ENCODE measurements at regions not wholly inside any gene's neighbourhood (a gene's known extent, or its start where the extent isn't known, plus 50 kb on each side); places are given as distances from the start of the nearest gene placed in this dataset.

DNA sequence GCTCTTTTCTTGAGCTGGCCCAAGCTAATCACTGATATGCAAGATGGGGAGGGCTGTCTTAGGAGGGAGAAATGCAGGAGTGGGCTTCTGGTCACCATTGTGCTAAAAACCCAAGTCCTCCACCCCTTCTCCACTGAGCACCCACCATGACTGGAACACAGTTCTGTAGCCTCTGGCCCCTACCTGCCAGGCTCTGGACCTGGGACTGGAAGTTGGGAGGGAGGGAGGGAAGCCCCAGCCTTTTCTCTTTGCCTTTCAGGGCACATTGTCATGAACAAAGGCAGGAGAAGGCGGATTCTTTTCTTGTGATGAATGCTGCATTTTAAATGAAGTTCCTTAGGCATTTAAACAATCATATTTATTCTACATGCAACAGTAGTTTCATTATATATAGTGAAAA is 559.1 kb upstream of the TRPC7 start:
- H3K36me3 ChIP-seq (ENCODE audit: control insufficient read depth, insufficient read depth, low read length) = no peaks in the 10 kb centered on the region
- no peak for DNase-seq (ENCODE audit: low read depth)
- H3K4me3 ChIP-seq (ENCODE audit: low read depth, low read length) = no peak overlapping the region
- TF ChIP-seq, protein P1, sequence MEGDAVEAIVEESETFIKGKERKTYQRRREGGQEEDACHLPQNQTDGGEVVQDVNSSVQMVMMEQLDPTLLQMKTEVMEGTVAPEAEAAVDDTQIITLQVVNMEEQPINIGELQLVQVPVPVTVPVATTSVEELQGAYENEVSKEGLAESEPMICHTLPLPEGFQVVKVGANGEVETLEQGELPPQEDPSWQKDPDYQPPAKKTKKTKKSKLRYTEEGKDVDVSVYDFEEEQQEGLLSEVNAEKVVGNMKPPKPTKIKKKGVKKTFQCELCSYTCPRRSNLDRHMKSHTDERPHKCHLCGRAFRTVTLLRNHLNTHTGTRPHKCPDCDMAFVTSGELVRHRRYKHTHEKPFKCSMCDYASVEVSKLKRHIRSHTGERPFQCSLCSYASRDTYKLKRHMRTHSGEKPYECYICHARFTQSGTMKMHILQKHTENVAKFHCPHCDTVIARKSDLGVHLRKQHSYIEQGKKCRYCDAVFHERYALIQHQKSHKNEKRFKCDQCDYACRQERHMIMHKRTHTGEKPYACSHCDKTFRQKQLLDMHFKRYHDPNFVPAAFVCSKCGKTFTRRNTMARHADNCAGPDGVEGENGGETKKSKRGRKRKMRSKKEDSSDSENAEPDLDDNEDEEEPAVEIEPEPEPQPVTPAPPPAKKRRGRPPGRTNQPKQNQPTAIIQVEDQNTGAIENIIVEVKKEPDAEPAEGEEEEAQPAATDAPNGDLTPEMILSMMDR (IDR thresholded peaks at IDR 0.05; ENCODE audit: insufficient read depth, low read length, poor library complexity, severe bottlenecking) = no peak
- no peaks in the 10 kb centered on the region for H3K27me3 ChIP-seq (ENCODE audit: control insufficient read depth, insufficient read depth, low read length)

DNA sequence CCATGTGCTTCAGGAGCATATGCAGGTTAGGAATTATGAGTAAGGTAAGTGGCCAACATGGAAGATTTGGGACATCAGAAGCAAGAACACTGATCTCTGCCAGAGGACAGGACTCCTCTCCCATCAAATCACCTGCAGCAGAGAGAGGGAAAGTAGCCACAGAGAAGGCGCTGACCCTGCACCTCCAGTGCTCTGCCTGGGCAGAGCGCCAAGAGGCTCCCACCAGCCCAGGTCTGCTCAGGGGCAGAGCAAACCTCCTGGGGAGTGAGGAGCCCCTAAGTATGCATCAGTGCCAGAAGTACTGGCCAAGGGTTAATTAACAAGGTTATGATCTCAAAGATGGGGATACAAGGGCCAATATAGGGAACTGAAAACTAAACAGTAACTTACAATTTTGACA is 545.3 kb upstream of the TRPC7 start:
- Histone ChIP-seq H3K27me3 (ENCODE audit: control insufficient read depth, insufficient read depth, low read length) (no peaks in the 10 kb centered on the region), H3K36me3 (ENCODE audit: control insufficient read depth, insufficient read depth, low read length) (no peaks in the 10 kb centered on the region), H3K4me3 (ENCODE audit: low read depth, low read length) (no peak overlapping the region)
- TF ChIP-seq, protein P1 (IDR thresholded peaks at IDR 0.05; ENCODE audit: insufficient read depth, low read length, poor library complexity, severe bottlenecking) = no peak
- DNase-seq (ENCODE audit: low read depth) = no peak

DNA sequence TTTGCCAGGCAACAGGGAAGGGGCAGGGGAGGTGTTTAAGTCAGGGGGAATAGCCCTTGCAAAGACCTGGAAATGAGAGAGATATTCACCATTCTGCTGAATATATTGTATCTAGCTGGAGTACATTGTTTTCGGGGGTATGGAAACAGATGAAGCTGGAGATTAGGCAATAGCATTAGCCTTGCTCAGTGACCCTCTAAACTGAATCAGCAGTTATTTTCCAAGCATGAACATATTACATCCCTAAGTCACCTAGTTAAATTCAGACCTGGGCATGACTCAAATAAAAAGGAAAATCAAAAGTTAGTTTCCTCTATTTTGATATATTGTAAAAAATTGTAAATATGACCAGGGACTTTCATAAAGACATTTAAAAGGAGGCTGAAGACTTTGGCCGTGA is 544.6 kb upstream of the TRPC7 start:
- Histone ChIP-seq H3K27me3 (ENCODE audit: control insufficient read depth, insufficient read depth, low read length) (no peaks in the 10 kb centered on the region), H3K4me3 (ENCODE audit: low read depth, low read length) (no peak overlapping the region), H3K36me3 (ENCODE audit: control insufficient read depth, insufficient read depth, low read length) (no peaks in the 10 kb centered on the region)
- TF ChIP-seq, protein P1 (IDR thresholded peaks at IDR 0.05; ENCODE audit: insufficient read depth, low read length, poor library complexity, severe bottlenecking) = no peak
- peak; percentile 18 for DNase-seq (ENCODE audit: low read depth)

DNA sequence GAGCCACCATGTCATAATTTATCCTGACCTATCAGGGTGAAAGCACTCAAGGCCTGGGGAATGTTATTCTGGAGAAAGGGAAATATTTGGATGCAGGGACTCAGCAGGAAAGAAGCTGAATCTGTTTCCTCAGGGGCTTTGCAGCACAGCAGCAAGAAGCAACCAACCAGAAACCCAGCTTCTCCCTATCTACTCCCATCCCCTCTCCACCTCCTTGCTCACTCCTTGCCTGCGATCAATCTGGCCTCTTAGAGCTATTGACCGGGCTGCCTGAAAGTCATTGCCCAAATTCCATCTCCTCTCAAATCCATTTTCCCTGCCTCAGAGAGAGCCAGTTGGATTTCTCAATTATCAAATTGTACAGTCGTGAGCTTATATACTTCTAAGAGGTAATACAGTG is 542.0 kb upstream of the TRPC7 start:
- no peaks in the 10 kb centered on the region for H3K36me3 ChIP-seq (ENCODE audit: control insufficient read depth, insufficient read depth, low read length)
- DNase-seq (ENCODE audit: low read depth) = no peak
- TF ChIP-seq, protein P1 (IDR thresholded peaks at IDR 0.05; ENCODE audit: insufficient read depth, low read length, poor library complexity, severe bottlenecking) = no peak
- no peak overlapping the region for H3K4me3 ChIP-seq (ENCODE audit: low read depth, low read length)
- no peaks in the 10 kb centered on the region for H3K27me3 ChIP-seq (ENCODE audit: control insufficient read depth, insufficient read depth, low read length)

DNA sequence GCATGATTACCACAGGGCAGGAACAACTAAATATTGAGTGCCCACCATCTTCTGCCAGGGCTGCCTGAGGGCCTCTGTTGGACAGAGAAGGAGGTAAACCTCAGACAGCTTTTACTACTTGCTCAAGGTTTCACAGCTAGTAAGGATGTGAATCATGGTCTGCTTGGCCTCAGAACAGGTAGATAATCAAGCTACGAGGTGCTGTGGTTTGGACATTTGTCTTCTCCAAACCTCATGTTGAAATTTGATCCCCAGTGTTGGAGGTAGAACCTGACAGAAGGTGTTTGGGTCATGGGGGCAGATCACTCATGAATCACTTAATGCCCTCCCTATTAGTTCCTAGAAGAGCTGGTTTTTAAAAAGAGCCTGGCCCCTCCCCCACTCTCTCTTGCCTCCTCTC is 541.2 kb upstream of the TRPC7 start:
- peak; percentile 2 for DNase-seq (ENCODE audit: low read depth)
- Histone ChIP-seq H3K4me3 (ENCODE audit: low read depth, low read length) (no peak overlapping the region), H3K36me3 (ENCODE audit: control insufficient read depth, insufficient read depth, low read length) (no peaks in the 10 kb centered on the region), H3K27me3 (ENCODE audit: control insufficient read depth, insufficient read depth, low read length) (no peaks in the 10 kb centered on the region)
- TF ChIP-seq, protein P1 (IDR thresholded peaks at IDR 0.05; ENCODE audit: insufficient read depth, low read length, poor library complexity, severe bottlenecking) = peak; percentile 2

DNA sequence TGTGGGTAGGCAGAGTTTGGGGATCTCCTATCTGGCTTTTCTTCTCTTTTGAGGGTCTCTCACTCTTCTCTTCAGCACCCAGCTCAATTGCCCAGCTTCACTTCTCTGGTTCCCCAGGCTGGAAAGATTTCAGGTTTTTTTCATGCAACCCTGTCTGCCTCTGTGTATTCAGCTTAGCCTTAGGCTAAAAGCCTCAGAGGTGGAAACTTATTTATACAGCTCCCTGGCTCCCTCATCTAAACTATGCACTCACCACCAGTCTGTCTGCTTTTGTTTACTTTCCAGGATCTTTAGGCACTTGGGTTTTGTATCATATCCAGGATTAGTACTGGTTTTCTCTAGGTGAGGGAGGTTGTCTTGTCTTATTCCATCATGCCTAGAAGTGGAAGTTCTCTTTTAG is 540.2 kb upstream of the TRPC7 start:
- Histone ChIP-seq H3K36me3 (ENCODE audit: control insufficient read depth, insufficient read depth, low read length) (no peaks in the 10 kb centered on the region), H3K4me3 (ENCODE audit: low read depth, low read length) (no peak overlapping the region), H3K27me3 (ENCODE audit: control insufficient read depth, insufficient read depth, low read length) (no peaks in the 10 kb centered on the region)
- DNase-seq (ENCODE audit: low read depth) = no peak
- TF ChIP-seq, protein P1 (IDR thresholded peaks at IDR 0.05; ENCODE audit: insufficient read depth, low read length, poor library complexity, severe bottlenecking) = no peak
